ENCODE measurements at regions not wholly inside any gene's neighbourhood (a gene's known extent, or its start where the extent isn't known, plus 50 kb on each side); places are given as distances from the start of the nearest gene placed in this dataset.
"Not testable (repeated sequence)": the region's sequence is repeated elsewhere in the genome, so short reads cannot be mapped to it uniquely, and the experiment has no call there.

GRCh38 chr3:106858321-106858720, 518.9 kb upstream of the CCDC54 start:
- TF ChIP-seq, protein P1, sequence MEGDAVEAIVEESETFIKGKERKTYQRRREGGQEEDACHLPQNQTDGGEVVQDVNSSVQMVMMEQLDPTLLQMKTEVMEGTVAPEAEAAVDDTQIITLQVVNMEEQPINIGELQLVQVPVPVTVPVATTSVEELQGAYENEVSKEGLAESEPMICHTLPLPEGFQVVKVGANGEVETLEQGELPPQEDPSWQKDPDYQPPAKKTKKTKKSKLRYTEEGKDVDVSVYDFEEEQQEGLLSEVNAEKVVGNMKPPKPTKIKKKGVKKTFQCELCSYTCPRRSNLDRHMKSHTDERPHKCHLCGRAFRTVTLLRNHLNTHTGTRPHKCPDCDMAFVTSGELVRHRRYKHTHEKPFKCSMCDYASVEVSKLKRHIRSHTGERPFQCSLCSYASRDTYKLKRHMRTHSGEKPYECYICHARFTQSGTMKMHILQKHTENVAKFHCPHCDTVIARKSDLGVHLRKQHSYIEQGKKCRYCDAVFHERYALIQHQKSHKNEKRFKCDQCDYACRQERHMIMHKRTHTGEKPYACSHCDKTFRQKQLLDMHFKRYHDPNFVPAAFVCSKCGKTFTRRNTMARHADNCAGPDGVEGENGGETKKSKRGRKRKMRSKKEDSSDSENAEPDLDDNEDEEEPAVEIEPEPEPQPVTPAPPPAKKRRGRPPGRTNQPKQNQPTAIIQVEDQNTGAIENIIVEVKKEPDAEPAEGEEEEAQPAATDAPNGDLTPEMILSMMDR (IDR thresholded peaks at IDR 0.05): not testable (repeated sequence)
- not testable (repeated sequence) for TF ChIP-seq POLR2A (IDR thresholded peaks at IDR 0.05)
